CD4-positive, alpha-beta T cell (primary cell): ENCODE measurements at regions not wholly inside any gene's neighbourhood (a gene's known extent, or its start where the extent isn't known, plus 50 kb on each side); places are given as distances from the start of the nearest gene placed in this dataset.

Experiments used
- ATAC-seq: fragments of 200-7000 bp; cut with Tn5 transposase; one replicate; pipeline ENCODE4 v1.10.0; 2022; ENCODE audit warnings: mild to moderate bottlenecking; ENCODE audit not compliant: poor library complexity
- CTCF ChIA-PET: fragments of 350-600 bp; sonication (Branson Sonifier 250); formaldehyde crosslinking; loops from one replicate; lab custom pipeline; 2021; ENCODE audit warnings: antibody characterized with exemption, inconsistent platforms; lab: Charles Lee
- POLR2A ChIA-PET: fragments of 350-600 bp; sonication (Branson Sonifier 250); formaldehyde crosslinking; loops from one replicate; lab custom pipeline; 2021; ENCODE audit warnings: antibody characterized with exemption, inconsistent platforms; lab: Charles Lee
- DNase-seq, 14 experiments: peaks; one replicate each; pipeline ENCODE4 v3.0.0-alpha.2; 2013 to 2020; ENCODE audit warnings: mixed read lengths in 2 of 14
- H3K27ac ChIP-seq, 2 donors: one replicate each; pipeline versions ENCODE4 v1.5.1 to v1.7.0; 2013; ENCODE audit warnings: low read length in 2 of 2, low read depth in 1 of 2, mild to moderate bottlenecking in 1 of 2
- H3K27me3 ChIP-seq, 2 experiments: 1 replicate in 1 of 2; 2 replicates in 1 of 2; pipeline versions ENCODE4 v1.6.1 to v1.7.0; 2013; ENCODE audit warnings: low read length in 2 of 2, control low read depth in 1 of 2, mild to moderate bottlenecking in 1 of 2, moderate library complexity in 1 of 2; ENCODE audit not compliant: insufficient read depth in 2 of 2, control insufficient read depth in 1 of 2
- H3K36me3 ChIP-seq: one replicate; pipeline ENCODE4 v1.6.1; 2013; ENCODE audit warnings: low read length, control low read depth; ENCODE audit not compliant: insufficient read depth
- H3K4me1 ChIP-seq: one replicate; pipeline ENCODE4 v1.6.1; 2013; ENCODE audit warnings: low read length, control low read depth; ENCODE audit not compliant: insufficient read depth
- H3K4me3 ChIP-seq: one replicate; pipeline ENCODE4 v1.5.1; 2013; ENCODE audit warnings: mild to moderate bottlenecking, low read length, moderate library complexity
- H3K9me3 ChIP-seq, 2 experiments: 1 replicate in 1 of 2; 2 replicates in 1 of 2; pipeline versions ENCODE4 v1.6.1 to v1.7.0; 2013; ENCODE audit warnings: low read length in 2 of 2, mild to moderate bottlenecking in 2 of 2, control low read depth in 1 of 2, moderate library complexity in 1 of 2; ENCODE audit not compliant: control insufficient read depth in 1 of 2, insufficient read depth in 1 of 2
- H3K27ac Mint-ChIP-seq: one replicate; pipeline ENCODE4 v1.8.0; 2020; ENCODE audit warnings: mixed read lengths
- H3K27me3 Mint-ChIP-seq: one replicate; pipeline ENCODE4 v1.8.0; 2021; ENCODE audit warnings: mixed read lengths
- H3K36me3 Mint-ChIP-seq: one replicate; pipeline ENCODE4 v1.8.0; 2021; ENCODE audit warnings: low read depth, mixed read lengths
- H3K4me1 Mint-ChIP-seq: one replicate; pipeline ENCODE4 v1.8.0; 2021; ENCODE audit warnings: low read depth, mixed read lengths
- H3K4me3 Mint-ChIP-seq: one replicate; pipeline ENCODE4 v1.8.0; 2020; ENCODE audit warnings: mild to moderate bottlenecking, mixed read lengths
- H3K9me3 Mint-ChIP-seq: one replicate; pipeline ENCODE4 v1.8.0; 2020; ENCODE audit warnings: mixed read lengths
- CTCF ChIP-seq: fragments of 200-600 bp; IDR thresholded peaks from one replicate; pipeline ENCODE4 v1.8.0; 2022; ENCODE audit warnings: antibody characterized with exemption, mild to moderate bottlenecking
- intact Hi-C, 2 experiments: fragments of 100-400 bp; cut with DNase I in 1 of 2; cut with micrococcal nuclease in 1 of 2; formaldehyde crosslinking; loops; one replicate each; pipeline versions ENCODE4 v1.15.1 to v1.9.0; 2023 to 2025; cut with DNase I, micrococcal nuclease

- Mint-ChIP-seq H3K27ac (no peak overlapping the region), H3K27me3 (peaks cover 62% of the 10 kb centered on the region), H3K4me3 (no peak overlapping the region), H3K9me3 (no peaks in the 10 kb centered on the region), H3K4me1 (no peaks in the 10 kb centered on the region), H3K36me3 (no peaks in the 10 kb centered on the region)
- H3K4me3 ChIP-seq: no peak overlapping the region
- ChIA-PET CTCF (no interaction called here), POLR2A (no interaction called here)
- intact Hi-C loops: no loop called here
- ATAC-seq (no peak), DNase-seq (no peak)
- H3K36me3 ChIP-seq: no peaks in the 10 kb centered on the region
- no peaks in the 10 kb centered on the region for H3K4me1 ChIP-seq
- no peaks in the 10 kb centered on the region for H3K9me3 ChIP-seq
- TF ChIP-seq CTCF: no peak
- peaks cover 3 to 15% of the 10 kb centered on the region in 2 experiments for H3K27me3 ChIP-seq
- H3K27ac ChIP-seq: no peak overlapping the region
Measured at GRCh38 chr2:13091455-13091854, 374.7 kb downstream of the TRIB2 start.

GRCh38 chr2:13091861-13092378, 375.2 kb downstream of the TRIB2 start:
- no peaks in the 10 kb centered on the region for H3K4me1 ChIP-seq
- DNase-seq (no peak), ATAC-seq (no peak)
- intact Hi-C loops: no loop called here
- H3K9me3 ChIP-seq: no peaks in the 10 kb centered on the region
- ChIA-PET POLR2A (no interaction called here), CTCF (no interaction called here)
- TF ChIP-seq CTCF: no peak
- Mint-ChIP-seq H3K27me3 (peaks cover 61% of the 10 kb centered on the region), H3K36me3 (no peaks in the 10 kb centered on the region), H3K27ac (no peak overlapping the region), H3K4me3 (no peak overlapping the region), H3K9me3 (no peaks in the 10 kb centered on the region), H3K4me1 (no peaks in the 10 kb centered on the region)
- no peaks in the 10 kb centered on the region for H3K36me3 ChIP-seq
- H3K4me3 ChIP-seq: no peak overlapping the region
- H3K27me3 ChIP-seq: peaks cover 3 to 15% of the 10 kb centered on the region in 2 experiments
- H3K27ac ChIP-seq: no peak overlapping the region

GRCh38 chr2:13093416-13093991, 376.8 kb downstream of the TRIB2 start:
- Mint-ChIP-seq H3K27me3 (peaks cover 66% of the 10 kb centered on the region), H3K36me3 (no peaks in the 10 kb centered on the region), H3K9me3 (no peaks in the 10 kb centered on the region), H3K4me3 (no peak overlapping the region), H3K4me1 (no peaks in the 10 kb centered on the region), H3K27ac (no peak overlapping the region)
- H3K4me1 ChIP-seq: no peaks in the 10 kb centered on the region
- no peaks in the 10 kb centered on the region for H3K9me3 ChIP-seq
- DNase-seq: no peak
- TF ChIP-seq CTCF: no peak
- no peak overlapping the region for H3K27ac ChIP-seq
- H3K36me3 ChIP-seq: no peaks in the 10 kb centered on the region
- no peak for ATAC-seq
- intact Hi-C loops: no loop called here
- no peak overlapping the region for H3K4me3 ChIP-seq
- ChIA-PET POLR2A (no interaction called here), CTCF (no interaction called here)
- peaks cover 3 to 15% of the 10 kb centered on the region in 2 experiments for H3K27me3 ChIP-seq
